Iris pigment epithelial cell (primary cell): ENCODE measurements at regions not wholly inside any gene's neighbourhood (a gene's known extent, or its start where the extent isn't known, plus 50 kb on each side); places are given as distances from the start of the nearest gene placed in this dataset.

ENCODE experiments used
- DNase-seq: peaks from one replicate; pipeline ENCODE4 v3.0.0-alpha.2; 2011; ENCODE audit warnings: low read depth

GRCh38 chr17:45687594-45687993 is 96.5 kb upstream of the CRHR1 start:
- DNase-seq, result no peak

GRCh38 chr17:45688353-45688752 is 95.8 kb upstream of the CRHR1 start:
- no peak for DNase-seq

GRCh38 chr17:45688820-45689219 is 95.3 kb upstream of the CRHR1 start:
- no peak for DNase-seq

GRCh38 chr17:45689451-45689850 is 94.7 kb upstream of the CRHR1 start:
- DNase-seq, result no peak

GRCh38 chr17:45690625-45691275 is 93.4 kb upstream of the CRHR1 start:
- no peak for DNase-seq

GRCh38 chr17:45692661-45693060 is 91.5 kb upstream of the CRHR1 start:
- DNase-seq, result no peak

- DNase-seq, result no peak
Observed at GRCh38 chr17:45693792-45694191, 90.3 kb upstream of the CRHR1 start.

- no peak for DNase-seq
Observed at GRCh38 chr17:45696442-45696841, 87.7 kb upstream of the CRHR1 start.

- no peak for DNase-seq
Observed at GRCh38 chr17:45697076-45697475, 87.0 kb upstream of the CRHR1 start.

GRCh38 chr17:45700171-45701090 is 83.7 kb upstream of the CRHR1 start:
- no peak for DNase-seq

- peak; percentile 4 for DNase-seq
Observed at GRCh38 chr17:45702666-45703266, 81.4 kb upstream of the CRHR1 start.

- no peak for DNase-seq
Observed at GRCh38 chr17:45703348-45703747, 80.8 kb upstream of the CRHR1 start.

- no peak for DNase-seq
Observed at GRCh38 chr17:45703806-45704205, 80.3 kb upstream of the CRHR1 start.

GRCh38 chr17:45704251-45704650 is 79.9 kb upstream of the CRHR1 start:
- no peak for DNase-seq

GRCh38 chr17:45705123-45706009 is 78.8 kb upstream of the CRHR1 start:
- peak; percentile 17 for DNase-seq

GRCh38 chr17:45706033-45706432 is 78.1 kb upstream of the CRHR1 start:
- DNase-seq, result no peak

- no peak for DNase-seq
Observed at GRCh38 chr17:45708707-45709290, 75.3 kb upstream of the CRHR1 start.

GRCh38 chr17:45709728-45710288 is 74.3 kb upstream of the CRHR1 start:
- DNase-seq, result no peak

GRCh38 chr17:45715787-45716186 is 68.3 kb upstream of the CRHR1 start:
- no peak for DNase-seq

- DNase-seq, result no peak
Observed at GRCh38 chr17:45718791-45719190, 65.3 kb upstream of the CRHR1 start.

GRCh38 chr17:45719335-45720071 is 64.6 kb upstream of the CRHR1 start:
- DNase-seq, result peak; percentile 85
